ENCODE measurements at regions not wholly inside any gene's neighbourhood (a gene's known extent, or its start where the extent isn't known, plus 50 kb on each side); places are given as distances from the start of the nearest gene placed in this dataset.
"Not testable (repeated sequence)": the region's sequence is repeated elsewhere in the genome, so short reads cannot be mapped to it uniquely, and the experiment has no call there.

GRCh38 chr11:41786087-41786486, 326.6 kb upstream of the LRRC4C start:
- Histone ChIP-seq H3K36me3 (ENCODE audit: control insufficient read depth, insufficient read depth, low read length) (no peaks in the 10 kb centered on the region), H3K27ac (ENCODE audit: low read length) (no peak overlapping the region), H3K9me3 (replicated peaks; ENCODE audit: control insufficient read depth, low read depth, low read length) (peaks cover 8% of the 10 kb centered on the region), H3K4me1 (ENCODE audit: control insufficient read depth, insufficient read depth, low read length) (no peaks in the 10 kb centered on the region), H3K4me3 (ENCODE audit: low read length) (no peak overlapping the region), H3K27me3 (ENCODE audit: control insufficient read depth, insufficient read depth, low read length) (no peaks in the 10 kb centered on the region)
- DNase-seq: peak; percentile 4
- 0% methylated on average over 1 of the region's 1 CpG for WGBS (ENCODE audit: insufficient coverage)

DNA sequence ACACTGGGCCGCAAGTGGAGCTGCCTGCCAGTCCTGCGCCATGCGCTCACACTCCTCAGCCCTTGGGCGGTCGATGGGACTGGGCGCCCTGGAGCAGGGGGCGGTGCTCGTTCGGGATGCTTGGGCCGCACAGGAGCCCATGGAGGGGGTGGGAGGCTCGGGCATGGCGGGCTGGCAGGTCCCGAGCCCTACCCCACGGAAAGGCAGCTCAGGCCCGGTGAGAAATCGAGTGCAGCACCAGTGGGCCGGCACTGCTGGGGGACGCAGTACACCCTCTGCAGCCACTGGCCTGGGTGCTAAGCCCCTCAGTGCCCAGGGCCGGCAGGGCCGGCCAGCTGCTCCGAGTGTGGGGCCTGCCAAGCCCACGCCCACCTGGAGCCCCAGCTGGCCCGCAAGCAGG, 328.7 kb upstream of the LRRC4C start:
- no peaks in the 10 kb centered on the region for H3K27me3 ChIP-seq (ENCODE audit: control insufficient read depth, insufficient read depth, low read length)
- 96% methylated on average over 19 of the region's 23 CpGs for WGBS (ENCODE audit: insufficient coverage)
- no peak for DNase-seq

GRCh38 chr11:41789376-41789775, 329.9 kb upstream of the LRRC4C start:
- no peak for DNase-seq
- Histone ChIP-seq H3K9me3 (replicated peaks; ENCODE audit: control insufficient read depth, low read depth, low read length) (peaks cover 9% of the 10 kb centered on the region), H3K27me3 (ENCODE audit: control insufficient read depth, insufficient read depth, low read length) (no peaks in the 10 kb centered on the region), H3K4me1 (ENCODE audit: control insufficient read depth, insufficient read depth, low read length) (no peaks in the 10 kb centered on the region), H3K36me3 (ENCODE audit: control insufficient read depth, insufficient read depth, low read length) (no peaks in the 10 kb centered on the region), H3K27ac (ENCODE audit: low read length) (no peak overlapping the region), H3K4me3 (ENCODE audit: low read length) (no peak overlapping the region)
- WGBS (ENCODE audit: insufficient coverage): 90% methylated on average over 2 of the region's 3 CpGs

More for the DNA sequence above, 328.7 kb upstream of the LRRC4C start:
- Histone ChIP-seq H3K9me3 (replicated peaks; ENCODE audit: control insufficient read depth, low read depth, low read length) (peaks cover 9% of the 10 kb centered on the region), H3K4me1 (ENCODE audit: control insufficient read depth, insufficient read depth, low read length) (no peaks in the 10 kb centered on the region), H3K36me3 (ENCODE audit: control insufficient read depth, insufficient read depth, low read length) (no peaks in the 10 kb centered on the region), H3K27ac (ENCODE audit: low read length) (no peak overlapping the region), H3K4me3 (ENCODE audit: low read length) (no peak overlapping the region)

DNA sequence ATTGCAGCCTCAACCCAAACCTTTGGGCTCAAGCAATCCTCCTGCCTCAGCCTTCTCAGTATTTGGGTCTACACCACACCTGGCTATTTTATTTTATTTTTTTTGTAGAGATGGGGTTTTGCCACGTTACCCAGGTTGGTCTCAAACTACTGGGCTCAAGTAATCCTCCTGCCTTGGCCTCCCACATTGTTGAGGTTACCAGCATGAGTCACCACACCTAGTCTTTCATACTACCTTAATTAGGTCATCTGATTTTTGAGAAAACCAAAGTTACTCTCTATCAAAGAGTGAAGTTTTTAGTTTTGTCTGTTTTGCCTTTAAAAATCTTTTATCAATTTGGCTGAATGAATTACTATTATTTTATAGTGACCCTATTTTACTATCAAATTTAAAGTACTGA, 335.6 kb upstream of the LRRC4C start:
- H3K4me3 ChIP-seq (ENCODE audit: low read length): no peak overlapping the region
- no peaks in the 10 kb centered on the region for H3K36me3 ChIP-seq (ENCODE audit: control insufficient read depth, insufficient read depth, low read length)
- H3K4me1 ChIP-seq (ENCODE audit: control insufficient read depth, insufficient read depth, low read length): no peaks in the 10 kb centered on the region
- DNase-seq: no peak
- H3K9me3 ChIP-seq (replicated peaks; ENCODE audit: control insufficient read depth, low read depth, low read length): peaks cover 9% of the 10 kb centered on the region
- no CpG with 5 or more reads among the region's 1 CpG for WGBS (ENCODE audit: insufficient coverage)
- H3K27ac ChIP-seq (ENCODE audit: low read length): no peak overlapping the region
- no peaks in the 10 kb centered on the region for H3K27me3 ChIP-seq (ENCODE audit: control insufficient read depth, insufficient read depth, low read length)

DNA sequence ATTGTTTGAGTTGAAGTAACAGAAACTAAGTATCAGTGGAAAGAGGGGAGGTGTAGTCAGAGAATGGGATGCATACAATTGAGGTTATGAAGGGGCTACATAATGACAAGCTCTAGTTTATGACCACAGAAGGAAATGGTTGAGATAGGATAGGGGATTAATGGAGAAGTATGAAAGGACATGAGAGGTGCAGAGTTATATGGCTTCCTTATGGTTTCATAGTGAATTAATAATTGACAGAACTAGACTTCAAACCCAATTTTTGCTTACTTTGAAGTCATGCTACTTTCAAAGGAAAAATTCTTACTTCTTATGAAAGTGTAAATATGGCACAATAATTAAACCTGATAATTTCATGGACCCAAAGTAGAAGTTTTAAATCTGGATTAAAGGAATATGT, 340.3 kb upstream of the LRRC4C start:
- no peaks in the 10 kb centered on the region for H3K27me3 ChIP-seq (ENCODE audit: control insufficient read depth, insufficient read depth, low read length)
- H3K36me3 ChIP-seq (ENCODE audit: control insufficient read depth, insufficient read depth, low read length): no peaks in the 10 kb centered on the region
- no peak for DNase-seq
- H3K4me1 ChIP-seq (ENCODE audit: control insufficient read depth, insufficient read depth, low read length): no peaks in the 10 kb centered on the region
- H3K27ac ChIP-seq (ENCODE audit: low read length): no peak overlapping the region
- no peaks in the 10 kb centered on the region for H3K9me3 ChIP-seq (replicated peaks; ENCODE audit: control insufficient read depth, low read depth, low read length)
- no peak overlapping the region for H3K4me3 ChIP-seq (ENCODE audit: low read length)

GRCh38 chr11:41803895-41804294, 344.4 kb upstream of the LRRC4C start:
- 40% methylated on average over 1 of the region's 4 CpGs for WGBS (ENCODE audit: insufficient coverage)
- Histone ChIP-seq H3K27ac (ENCODE audit: low read length) (no peak overlapping the region), H3K4me1 (ENCODE audit: control insufficient read depth, insufficient read depth, low read length) (no peaks in the 10 kb centered on the region), H3K9me3 (replicated peaks; ENCODE audit: control insufficient read depth, low read depth, low read length) (no peaks in the 10 kb centered on the region), H3K27me3 (ENCODE audit: control insufficient read depth, insufficient read depth, low read length) (no peaks in the 10 kb centered on the region), H3K4me3 (ENCODE audit: low read length) (no peak overlapping the region), H3K36me3 (ENCODE audit: control insufficient read depth, insufficient read depth, low read length) (no peaks in the 10 kb centered on the region)
- no peak for DNase-seq

DNA sequence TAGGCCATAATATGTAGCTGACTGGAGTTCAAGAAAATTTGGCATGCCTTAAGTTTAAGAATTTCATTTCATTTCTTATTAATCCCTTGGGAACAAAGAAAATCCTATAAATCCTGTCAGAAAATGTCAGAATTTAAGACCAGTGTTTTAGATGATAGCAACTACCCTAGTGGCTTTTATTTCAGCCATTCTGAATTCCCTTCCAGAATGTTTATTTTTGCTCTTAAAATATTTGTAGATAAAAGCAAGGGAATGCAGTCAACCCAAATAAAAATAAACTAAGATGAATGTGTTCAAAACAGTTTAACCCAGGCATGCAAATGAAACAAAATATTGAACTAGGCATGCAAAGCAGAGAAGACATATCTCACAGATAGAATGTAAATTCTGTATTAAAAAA, 356.9 kb upstream of the LRRC4C start:
- Histone ChIP-seq H3K4me3 (ENCODE audit: low read length) (no peak overlapping the region), H3K4me1 (ENCODE audit: control insufficient read depth, insufficient read depth, low read length) (no peaks in the 10 kb centered on the region), H3K9me3 (replicated peaks; ENCODE audit: control insufficient read depth, low read depth, low read length) (peaks cover 5% of the 10 kb centered on the region), H3K36me3 (ENCODE audit: control insufficient read depth, insufficient read depth, low read length) (no peaks in the 10 kb centered on the region), H3K27ac (ENCODE audit: low read length) (no peak overlapping the region), H3K27me3 (ENCODE audit: control insufficient read depth, insufficient read depth, low read length) (no peaks in the 10 kb centered on the region)
- no peak for DNase-seq

DNA sequence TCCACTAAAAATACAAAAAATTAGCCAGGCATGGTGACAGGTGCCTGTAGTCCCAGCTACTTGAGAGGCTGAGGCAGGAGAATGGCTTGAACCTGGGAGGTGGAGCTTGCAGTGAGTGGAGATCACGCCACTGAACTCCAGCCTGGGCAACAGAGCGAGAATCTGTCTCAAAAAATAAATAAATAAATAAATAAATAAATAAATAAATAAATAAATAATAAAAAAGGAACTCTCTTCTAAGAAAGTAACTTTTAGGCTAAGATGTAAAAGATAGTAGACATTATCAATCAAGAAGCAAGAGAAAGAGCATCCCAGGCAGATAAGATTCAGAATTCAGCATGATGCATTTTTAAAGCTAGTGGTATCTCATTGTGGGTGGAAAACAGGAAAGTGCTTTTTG, 364.8 kb upstream of the LRRC4C start:
- not testable (repeated sequence) for H3K27ac ChIP-seq (ENCODE audit: low read length); H3K4me1 ChIP-seq (ENCODE audit: control insufficient read depth, insufficient read depth, low read length); H3K4me3 ChIP-seq (ENCODE audit: low read length); H3K36me3 ChIP-seq (ENCODE audit: control insufficient read depth, insufficient read depth, low read length); DNase-seq; H3K27me3 ChIP-seq (ENCODE audit: control insufficient read depth, insufficient read depth, low read length); H3K9me3 ChIP-seq (replicated peaks; ENCODE audit: control insufficient read depth, low read depth, low read length)
- no CpG with 5 or more reads among the region's 2 CpGs for WGBS (ENCODE audit: insufficient coverage)

- no peak overlapping the region for H3K4me3 ChIP-seq (ENCODE audit: low read length)
- H3K27me3 ChIP-seq (ENCODE audit: control insufficient read depth, insufficient read depth, low read length): no peaks in the 10 kb centered on the region
- H3K4me1 ChIP-seq (ENCODE audit: control insufficient read depth, insufficient read depth, low read length): no peaks in the 10 kb centered on the region
- no peaks in the 10 kb centered on the region for H3K36me3 ChIP-seq (ENCODE audit: control insufficient read depth, insufficient read depth, low read length)
- no peak overlapping the region for H3K27ac ChIP-seq (ENCODE audit: low read length)
- WGBS (ENCODE audit: insufficient coverage): 88% methylated on average over 6 of the region's 6 CpGs
- peaks cover 4% of the 10 kb centered on the region for H3K9me3 ChIP-seq (replicated peaks; ENCODE audit: control insufficient read depth, low read depth, low read length)
- no peak for DNase-seq
These were observed 366.6 kb upstream of the LRRC4C start for GRCh38 chr11:41826085-41826484.

- no peaks in the 10 kb centered on the region for H3K4me1 ChIP-seq (ENCODE audit: control insufficient read depth, insufficient read depth, low read length)
- peak; percentile 38 for DNase-seq
- WGBS (ENCODE audit: insufficient coverage): no CpG with 5 or more reads among the region's 2 CpGs
These were observed 377.0 kb upstream of the LRRC4C start for GRCh38 chr11:41836431-41836830.

DNA sequence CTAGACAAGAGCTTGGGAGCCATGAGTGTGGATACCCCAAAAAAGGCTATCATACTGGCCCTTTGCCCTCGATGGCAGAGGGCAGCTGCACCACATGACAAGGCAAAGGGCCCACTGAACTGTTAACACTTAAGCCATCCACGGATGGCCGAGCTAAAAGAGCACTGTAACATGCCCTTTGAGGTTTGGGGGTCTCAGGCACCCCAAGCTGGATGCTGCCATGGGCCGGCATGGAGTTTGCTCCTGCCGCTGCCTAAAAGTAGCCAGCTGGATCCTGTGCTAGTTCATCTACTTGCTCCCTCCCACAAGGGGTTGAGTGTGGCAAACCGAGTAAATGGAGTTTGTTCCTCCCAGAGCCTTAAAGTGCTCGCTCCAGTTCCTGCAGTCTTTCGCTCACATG, 383.2 kb upstream of the LRRC4C start:
- Histone ChIP-seq H3K27me3 (ENCODE audit: control insufficient read depth, insufficient read depth, low read length) (no peaks in the 10 kb centered on the region), H3K4me1 (ENCODE audit: control insufficient read depth, insufficient read depth, low read length) (no peaks in the 10 kb centered on the region), H3K36me3 (ENCODE audit: control insufficient read depth, insufficient read depth, low read length) (no peaks in the 10 kb centered on the region), H3K9me3 (replicated peaks; ENCODE audit: control insufficient read depth, low read depth, low read length) (peaks cover 13% of the 10 kb centered on the region), H3K27ac (ENCODE audit: low read length) (no peak overlapping the region), H3K4me3 (ENCODE audit: low read length) (no peak overlapping the region)
- no peak for DNase-seq
- 87% methylated on average over 8 of the region's 8 CpGs for WGBS (ENCODE audit: insufficient coverage)

More at GRCh38 chr11:41836431-41836830, 377.0 kb upstream of the LRRC4C start:
- H3K36me3 ChIP-seq (ENCODE audit: control insufficient read depth, insufficient read depth, low read length): no peaks in the 10 kb centered on the region
- H3K27ac ChIP-seq (ENCODE audit: low read length): no peak overlapping the region
- no peak overlapping the region for H3K4me3 ChIP-seq (ENCODE audit: low read length)
- no peaks in the 10 kb centered on the region for H3K9me3 ChIP-seq (replicated peaks; ENCODE audit: control insufficient read depth, low read depth, low read length)
- no peaks in the 10 kb centered on the region for H3K27me3 ChIP-seq (ENCODE audit: control insufficient read depth, insufficient read depth, low read length)

Data from muscle of leg (tissue), 3 donors.